ENCODE measurements at regions not wholly inside any gene's neighbourhood (a gene's known extent, or its start where the extent isn't known, plus 50 kb on each side); places are given as distances from the start of the nearest gene placed in this dataset.

DNA sequence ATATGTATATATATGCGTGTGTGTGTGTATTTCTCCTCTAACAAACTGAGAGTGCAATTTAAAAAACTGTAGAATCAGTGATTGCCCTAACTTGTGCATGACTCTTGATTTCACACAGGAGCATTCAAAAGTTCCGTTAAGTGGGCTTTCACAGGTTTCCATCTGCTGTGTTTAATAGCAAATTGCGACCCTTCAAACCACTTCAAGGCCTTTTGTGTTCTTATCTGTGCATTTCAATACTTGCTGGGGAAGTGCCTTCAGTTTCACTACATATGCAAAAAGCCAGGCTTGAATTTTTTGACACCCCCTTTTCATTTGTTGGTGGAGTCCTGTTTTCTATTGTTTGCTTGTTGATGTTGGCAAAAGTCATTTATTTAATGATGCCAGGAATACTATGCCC is 158.0 kb downstream of the TM9SF2 start:
- DNase-seq = peak; percentile 58

DNA sequence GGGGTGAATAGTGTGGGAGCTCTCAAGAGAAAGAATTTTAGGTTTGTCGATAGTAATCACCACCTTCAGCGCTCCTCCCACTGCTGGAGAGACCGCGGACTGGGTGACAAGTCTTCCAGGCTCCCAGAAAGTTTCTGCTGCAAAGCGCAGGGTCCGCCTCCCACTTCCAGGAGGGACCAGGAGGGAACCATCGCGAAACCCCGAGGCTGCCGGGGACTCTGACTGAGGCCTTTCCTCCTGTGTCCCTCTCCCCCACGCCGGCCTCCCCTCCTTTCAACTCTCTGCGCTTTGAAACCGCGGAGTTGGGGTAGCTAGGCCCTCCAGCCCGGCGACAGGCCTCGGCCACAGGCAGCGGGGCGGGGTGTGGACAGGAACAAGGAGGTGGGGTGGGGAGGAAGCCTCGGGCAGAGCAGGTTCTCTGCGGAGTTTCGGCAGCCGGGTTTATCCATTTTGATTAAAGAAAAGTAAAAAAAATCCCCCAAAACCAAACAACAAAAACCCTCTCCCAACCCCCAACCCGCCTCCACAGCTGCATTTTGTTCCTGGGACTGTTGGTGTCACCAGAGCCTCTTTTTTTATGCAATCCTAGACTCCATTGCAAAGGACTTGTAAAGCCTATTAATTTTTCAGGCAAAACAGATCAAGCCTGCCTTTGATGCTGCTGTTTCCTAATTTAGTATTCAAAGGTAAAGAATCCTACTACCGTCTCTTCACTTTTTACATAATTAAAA is 157.2 kb downstream of the TM9SF2 start:
- DNase-seq = peak; percentile 70

DNA sequence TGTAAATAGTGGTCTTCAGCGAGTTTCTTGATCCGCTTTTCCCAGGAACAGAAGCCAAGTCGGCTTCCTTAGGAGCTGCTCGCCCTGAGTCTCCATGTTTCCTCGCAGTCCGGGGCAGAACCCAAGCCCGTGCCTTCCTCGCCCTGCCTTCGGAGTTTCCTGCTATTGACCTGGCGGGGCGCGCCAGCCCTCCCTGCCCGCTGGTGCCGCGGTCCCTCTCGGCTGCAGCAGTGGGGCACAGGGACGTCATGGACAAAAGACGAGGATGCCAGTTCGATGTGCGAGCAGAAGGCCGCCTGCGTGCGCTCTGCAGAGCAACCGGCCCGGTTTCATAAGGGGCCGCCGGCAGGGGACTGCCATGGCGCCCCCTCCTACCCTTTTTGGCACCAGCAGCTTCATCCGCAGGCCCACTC is 156.6 kb downstream of the TM9SF2 start:
- no peak for DNase-seq

DNA sequence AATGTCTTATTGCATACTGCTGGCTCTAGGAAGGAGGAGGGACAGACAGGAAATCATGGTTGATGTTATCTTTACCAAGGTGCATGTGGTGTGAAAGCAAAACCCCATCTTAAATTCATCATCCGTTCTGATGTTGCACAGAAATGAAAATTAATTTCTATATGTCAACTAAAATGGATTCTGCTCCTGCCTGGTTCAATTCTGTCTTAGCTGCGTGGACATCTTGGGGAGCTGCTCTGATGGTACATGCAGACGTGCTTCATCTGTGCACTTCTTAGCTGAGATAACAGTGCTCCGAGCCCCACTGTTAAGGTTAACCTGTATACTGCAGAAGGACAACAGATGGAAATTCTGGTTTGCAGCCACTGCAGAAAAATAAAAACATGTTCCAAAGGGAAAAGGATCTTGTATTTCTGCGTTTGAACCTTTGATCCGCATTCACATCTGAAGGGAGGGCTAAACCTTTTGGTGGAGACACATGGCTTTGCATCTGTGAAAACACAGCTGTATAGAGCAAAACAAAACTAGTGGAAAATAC is 155.6 kb downstream of the TM9SF2 start:
- DNase-seq = no peak

DNA sequence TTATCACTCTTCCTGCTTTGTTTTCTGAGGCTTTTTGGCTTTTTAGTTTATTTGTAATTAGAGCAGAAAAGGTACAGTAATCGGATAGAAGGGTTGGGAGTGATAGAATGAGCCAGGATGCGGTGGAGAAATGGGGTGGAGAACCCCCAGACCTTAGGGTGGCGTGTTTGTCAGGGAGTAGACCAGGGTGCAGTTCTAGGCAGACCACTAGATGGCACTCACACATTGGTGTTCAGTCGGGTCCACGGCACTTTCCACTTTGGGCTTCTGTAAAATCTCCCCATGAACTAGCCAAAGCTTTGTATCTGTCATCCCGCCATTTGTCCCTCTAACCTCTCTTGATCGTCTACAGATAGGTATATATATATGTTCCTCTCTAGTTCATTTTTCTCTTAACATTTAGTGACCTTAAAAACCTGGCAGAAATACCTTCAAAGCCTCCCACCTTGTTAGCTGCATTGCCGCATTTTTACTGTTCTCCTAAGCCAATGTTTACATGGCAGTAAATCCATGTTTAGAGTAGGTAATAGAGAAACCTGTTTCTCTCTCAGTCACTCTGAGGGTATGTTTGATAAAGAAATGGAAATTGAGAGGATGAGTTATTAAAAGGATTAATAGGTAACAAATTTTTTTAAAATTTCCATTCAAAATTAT is 154.9 kb downstream of the TM9SF2 start:
- peak; percentile 78 for DNase-seq

DNA sequence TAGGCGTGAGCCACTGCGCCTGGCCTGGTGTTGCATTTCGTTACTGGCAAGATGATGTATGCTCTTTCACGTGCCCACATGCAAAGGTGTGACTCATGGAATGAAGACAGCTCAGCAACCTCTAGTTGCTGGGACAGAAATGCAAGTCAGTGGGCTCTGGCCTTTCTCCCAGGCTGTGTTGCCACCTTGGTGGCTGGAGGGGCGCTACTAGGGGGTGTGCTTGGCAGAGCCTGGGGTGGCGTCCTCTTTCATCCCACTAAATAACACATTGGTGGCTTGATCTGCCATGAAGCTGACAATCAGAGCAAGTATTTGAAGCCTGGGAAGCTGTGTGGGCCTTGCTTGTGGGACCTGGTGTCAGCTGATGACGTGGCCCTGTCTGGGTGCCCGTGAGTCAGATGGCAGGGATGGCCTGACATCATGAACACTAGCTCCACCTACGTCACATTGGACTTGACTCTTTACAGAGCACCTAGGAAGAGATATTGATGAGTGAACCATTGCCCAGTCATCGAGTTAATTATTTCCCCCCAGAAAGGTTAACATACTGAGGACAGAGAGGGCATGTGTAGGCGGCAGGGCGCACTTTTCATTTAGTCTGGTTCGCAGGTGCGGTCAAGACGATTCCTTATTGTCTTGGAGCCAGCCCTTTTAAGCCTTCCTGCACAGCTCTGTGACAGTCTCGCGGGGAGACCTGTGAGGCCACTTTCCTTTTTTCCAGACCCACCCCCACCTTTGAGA is 154.2 kb downstream of the TM9SF2 start:
- no peak for DNase-seq

DNA sequence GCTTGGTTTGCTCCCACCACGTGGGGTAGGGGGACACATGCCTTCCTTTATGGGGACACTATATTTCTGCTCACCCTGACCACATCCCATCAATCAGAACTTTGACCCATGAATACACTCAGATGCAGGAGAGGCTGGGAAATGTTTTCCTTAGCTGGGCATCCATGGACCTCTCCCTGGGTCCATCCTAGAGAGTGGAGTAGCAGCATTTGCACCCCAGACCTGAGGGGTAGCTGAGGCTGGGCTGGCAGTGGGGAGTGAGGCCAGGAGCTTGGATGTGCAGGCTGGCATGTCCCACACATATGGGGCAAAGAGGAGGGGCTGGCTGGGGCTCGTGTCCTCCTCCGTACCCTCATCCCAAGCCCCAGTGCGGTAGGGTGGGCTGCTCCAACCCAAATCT is 152.8 kb downstream of the TM9SF2 start:
- DNase-seq = no peak

DNA sequence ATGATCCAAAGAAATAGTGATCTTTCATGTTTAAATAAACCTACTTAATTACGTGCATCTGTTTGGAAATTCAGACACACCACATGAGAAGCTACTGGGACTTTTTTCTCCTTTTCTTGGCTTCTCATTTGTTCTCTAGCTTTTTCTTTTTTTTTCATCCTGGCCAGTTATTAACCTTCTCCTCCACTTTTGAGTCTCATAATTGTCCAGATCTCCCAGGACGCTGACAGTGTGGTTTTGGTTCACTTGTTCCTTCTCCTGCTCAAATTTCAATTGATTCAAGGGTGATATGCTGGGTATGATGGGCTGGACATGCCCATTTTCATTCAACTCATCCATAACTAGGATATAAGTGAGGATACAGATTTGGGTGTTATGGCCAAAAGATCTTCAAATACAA is 152.3 kb downstream of the TM9SF2 start:
- DNase-seq = no peak

DNA sequence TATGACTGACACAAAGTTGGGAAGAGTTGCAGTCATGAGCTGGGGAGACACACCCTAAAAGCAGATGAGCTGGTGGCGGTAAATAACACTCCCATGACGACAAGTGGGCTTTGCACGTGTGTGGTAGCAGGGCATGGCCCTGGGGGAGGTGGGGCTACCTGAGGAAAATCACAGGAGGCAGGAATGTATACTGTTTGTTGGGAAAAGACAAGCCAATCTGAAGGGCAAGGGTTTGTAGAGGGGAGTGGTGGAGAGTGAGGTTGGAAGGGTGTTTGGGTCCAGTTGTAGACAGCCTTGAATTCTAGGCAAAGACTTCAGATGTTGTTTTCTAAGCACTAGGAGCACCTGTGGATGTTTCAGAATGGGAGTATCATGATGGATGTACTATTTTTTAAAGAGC is 151.6 kb downstream of the TM9SF2 start:
- no peak for DNase-seq

DNA sequence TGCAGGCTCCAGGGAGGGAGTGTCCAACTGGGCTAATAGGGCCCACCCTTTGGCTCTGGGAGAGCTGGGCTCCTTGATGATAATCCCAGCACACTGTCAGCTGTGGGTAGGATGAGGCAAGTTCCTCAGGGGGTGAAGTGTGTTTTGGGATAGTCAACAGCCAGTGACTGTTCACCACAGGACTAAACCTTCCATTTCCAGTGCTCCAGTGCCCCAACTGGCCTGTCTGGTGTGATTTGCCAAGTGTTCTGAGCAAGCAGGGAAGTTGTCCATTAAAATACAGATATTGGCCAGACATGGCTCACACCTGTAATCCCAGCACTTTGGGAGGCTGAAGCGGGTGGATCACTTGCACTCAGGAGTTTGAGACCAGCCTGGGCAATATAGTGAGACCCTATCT is 150.9 kb downstream of the TM9SF2 start:
- no peak for DNase-seq

DNA sequence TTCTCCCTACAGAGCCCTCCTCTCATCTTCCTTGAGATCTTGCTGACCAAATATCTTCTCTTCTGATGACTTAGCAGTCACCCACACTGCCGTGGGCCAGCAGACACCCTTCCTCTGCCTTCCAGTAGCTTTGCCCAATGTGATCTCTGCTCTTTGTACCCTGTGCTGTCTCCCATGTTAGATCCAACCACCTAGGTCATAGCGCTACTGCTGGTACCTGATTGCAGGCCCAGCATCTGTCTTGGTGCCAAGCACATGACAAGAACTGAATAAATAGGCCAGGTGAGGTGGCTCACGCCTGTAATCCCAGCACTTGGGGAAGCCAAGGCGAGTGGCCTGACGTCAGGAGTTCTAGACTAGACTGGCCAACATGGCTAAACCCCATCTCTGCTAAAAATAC is 149.7 kb downstream of the TM9SF2 start:
- no peak for DNase-seq

DNA sequence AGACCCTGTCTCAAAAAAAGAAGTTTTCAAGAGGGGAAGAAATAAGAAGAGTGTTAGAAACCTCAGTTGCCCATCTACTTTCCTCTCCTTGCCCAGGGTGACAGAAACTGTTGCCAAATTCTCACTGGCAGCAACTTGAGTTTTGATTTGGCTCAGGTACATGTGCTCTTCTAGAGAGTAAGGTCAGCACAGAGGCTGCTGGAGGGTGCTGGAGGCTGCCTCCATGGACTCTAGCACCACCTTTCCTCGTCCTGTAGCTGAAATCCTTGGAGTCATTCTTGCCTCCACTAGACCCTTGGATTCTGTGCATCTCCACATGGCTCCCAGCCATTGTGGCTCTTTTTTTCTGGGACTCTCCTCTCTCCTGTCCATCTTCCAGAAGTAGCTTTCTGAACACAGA is 149.1 kb downstream of the TM9SF2 start:
- DNase-seq = no peak

DNA sequence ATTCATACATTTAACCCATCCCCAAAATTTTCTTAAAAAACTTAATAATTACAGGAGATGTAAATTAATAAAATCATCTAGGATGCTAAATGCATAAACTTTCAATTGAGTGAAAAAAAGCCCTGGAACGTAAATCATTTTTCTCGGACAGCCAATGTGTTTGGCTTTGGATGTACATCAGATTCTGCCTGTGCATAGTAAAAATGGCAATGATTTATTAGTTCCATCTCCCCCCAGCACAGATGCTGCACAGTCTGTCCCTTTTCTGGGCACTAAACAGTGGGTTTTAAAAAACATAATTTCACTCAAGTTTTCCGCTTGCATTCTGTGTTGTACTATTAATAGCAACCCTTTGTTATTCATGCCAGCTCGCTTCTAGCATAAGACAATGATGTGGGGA is 147.7 kb downstream of the TM9SF2 start:
- no peak for DNase-seq

DNA sequence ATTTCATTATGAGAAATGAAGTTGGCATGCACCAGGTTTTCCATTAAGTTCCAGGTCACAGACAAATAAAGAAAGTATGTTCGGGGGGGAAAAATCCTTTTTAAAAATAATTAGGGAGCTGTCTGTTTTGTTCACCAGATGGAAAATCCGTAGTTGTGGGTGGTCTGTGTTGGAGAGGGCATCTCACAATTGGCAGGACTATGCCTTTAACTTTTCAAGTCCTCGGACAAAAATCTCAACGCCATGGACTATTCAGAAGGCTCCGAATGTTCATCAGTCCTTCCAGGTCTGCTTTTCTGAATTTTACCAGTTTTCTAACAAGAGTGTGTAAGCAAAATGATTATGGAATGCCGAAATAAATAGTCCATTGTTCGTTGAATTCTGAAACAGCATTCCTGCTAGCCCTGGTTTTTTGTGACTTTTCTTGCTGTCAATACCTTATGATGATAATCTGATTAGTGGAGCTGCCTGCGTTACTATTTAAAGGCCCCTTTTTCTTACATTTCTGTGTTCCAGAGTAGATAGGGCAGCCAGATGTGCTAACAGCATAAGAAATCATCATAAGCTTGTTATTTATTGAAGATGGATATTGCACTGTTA is 146.9 kb downstream of the TM9SF2 start:
- no peak for DNase-seq

DNA sequence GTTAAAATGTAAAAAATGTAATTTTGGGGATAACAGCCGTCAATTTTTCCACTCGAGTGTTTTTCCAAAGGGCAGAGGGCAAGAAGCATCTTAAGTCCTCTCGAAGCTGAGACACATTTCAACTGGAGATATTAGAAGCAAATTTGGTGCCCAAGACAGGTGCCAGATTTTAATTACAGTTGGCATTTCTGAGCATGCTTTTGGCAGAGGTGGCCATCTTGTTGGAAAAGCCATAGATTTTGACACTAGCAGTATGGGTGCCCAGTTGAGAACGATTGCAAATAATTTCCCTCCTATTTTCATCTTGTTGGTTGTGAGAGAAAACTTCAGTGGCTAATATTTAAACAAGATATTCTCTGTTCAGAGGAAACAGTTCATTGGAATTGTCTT is 146.3 kb downstream of the TM9SF2 start:
- DNase-seq = no peak

DNA sequence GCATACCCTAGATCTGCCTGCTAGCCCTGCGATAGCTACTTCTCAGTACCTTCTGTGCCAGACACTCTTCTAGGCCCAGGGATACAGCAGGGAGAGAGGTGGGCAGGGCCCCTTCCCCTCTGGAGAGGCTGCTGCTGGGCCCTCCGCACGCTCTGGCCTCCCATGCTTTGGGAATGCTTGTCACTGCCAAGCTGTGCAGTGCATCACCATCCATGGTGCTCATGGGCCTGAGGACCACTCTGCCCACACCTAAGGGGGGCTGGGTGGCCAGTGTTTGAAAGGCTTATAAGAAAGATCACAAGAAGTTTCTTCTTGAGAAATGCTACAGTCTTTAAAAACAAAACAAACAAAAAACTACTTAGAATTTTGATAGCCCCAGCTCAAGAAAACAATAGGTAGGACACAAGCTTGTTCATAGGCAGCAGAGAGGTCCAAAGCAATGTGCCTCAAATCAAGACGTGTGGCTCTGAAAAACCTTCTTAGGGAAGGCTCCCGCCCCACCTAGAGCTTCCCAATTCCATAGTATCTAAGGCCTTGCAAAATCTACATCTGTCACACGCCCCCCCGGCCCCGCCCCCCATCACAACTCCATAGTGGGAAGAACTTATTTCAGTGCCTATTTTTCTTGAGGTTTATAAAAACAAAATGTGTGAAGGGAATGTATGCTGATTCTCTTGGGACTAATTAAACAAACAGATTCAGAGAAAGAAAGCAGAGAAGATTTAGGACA is 145.8 kb downstream of the TM9SF2 start:
- no peak for DNase-seq

DNA sequence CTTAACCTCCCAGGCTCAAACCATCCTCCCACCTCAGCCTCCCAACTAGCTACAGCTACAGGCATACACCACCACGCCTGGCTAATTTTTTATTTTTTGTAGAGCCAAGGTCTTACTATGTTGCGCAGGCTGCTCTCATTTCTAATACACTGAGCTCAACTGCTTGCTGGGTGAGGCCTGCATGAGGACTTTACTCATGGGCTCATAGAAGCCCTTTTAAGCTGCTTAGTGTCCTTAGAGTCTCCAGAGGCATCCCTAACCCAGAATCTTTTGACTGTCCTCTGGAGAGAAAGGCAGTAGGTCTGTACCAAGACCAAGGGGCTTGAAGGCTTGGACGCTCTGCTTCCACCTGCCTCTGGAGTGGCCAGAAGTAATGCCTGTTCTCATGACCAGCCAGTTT is 141.6 kb downstream of the TM9SF2 start:
- DNase-seq = no peak

DNA sequence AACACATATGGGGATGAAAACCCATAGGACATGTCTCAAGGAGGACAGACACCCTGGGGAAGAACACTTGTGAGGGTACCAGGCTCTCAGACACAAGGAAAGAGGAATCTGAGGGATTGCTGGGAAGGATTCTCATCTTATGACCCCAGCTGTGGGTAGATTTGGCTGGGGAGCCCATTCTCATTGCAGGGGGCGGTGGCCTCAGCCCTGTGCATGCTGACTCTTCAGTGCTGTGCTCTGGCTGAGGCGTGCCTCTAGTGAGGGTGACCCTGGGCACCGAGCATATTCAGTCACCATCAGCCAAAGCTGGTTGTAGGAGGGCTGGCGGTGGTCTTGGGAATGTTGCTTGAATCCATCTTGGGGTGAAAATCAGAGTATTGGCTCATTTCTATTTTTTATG is 140.7 kb downstream of the TM9SF2 start:
- DNase-seq = no peak

DNA sequence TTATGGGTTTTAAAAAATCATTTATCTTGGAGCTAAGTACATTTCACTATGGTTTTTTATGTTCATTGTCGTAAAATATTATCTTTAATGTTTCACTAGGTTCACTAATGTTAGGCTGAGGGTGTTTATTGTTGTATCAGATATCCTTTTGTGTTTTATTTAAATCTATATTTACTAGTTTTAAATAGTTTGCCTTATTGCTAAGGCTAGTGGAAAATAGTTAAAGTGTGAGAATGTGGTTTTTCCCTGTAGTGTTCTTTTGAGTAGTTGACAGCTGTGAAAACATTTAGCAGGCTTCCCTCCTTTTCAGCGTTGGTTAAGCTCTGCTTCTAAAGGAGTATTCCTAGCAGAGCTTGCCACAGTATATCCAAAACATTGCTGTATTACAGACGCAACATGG is 139.0 kb downstream of the TM9SF2 start:
- no peak for DNase-seq

DNA sequence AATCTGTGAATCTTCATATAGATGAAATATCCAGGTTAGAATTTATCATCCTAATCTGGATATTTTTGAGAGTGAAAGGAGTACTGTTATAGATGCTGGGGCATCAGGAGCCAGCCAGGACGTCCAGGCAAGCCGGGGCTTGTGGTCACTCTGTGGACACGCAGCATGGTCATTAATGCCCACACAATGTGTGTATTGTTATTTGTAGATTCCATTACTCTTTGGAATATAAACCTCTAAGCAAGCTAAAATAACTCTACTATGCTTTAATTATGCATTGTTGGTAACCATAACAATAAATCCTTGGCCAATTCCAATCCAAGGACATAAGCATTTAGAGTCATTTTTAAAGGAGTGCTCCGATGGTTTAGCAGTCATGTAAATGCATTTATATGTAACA is 137.9 kb downstream of the TM9SF2 start:
- DNase-seq = no peak

DNA sequence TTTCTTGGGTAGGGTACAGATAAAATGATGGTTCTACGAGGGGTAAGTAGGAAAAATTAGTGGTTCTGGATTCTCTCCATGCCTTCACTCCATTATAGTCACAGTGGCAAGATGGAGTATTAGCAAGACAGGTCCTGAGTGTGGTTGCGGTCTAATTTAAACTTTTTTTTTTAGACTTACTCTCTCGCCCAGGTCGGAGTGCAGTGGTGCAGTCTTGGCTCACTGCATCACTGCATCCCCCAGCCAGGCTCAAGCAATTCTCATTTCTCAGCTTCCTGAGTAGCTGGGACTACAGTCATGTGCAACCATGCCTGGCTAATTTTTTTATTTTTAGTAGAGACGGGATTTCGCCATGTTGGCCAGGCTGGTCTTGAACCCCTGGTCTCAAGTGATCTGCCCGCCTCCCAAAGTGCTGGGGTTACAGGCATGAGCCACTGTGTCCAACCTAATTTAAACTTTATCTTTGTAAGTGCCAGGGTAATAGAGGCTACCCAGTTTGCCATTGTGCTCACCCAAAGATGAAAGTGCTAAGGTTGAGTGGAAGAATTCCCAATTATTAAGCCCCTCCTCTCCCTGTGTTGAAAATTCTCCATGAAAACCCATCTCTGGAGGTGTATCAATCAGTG is 135.6 kb downstream of the TM9SF2 start:
- DNase-seq = no peak

DNA sequence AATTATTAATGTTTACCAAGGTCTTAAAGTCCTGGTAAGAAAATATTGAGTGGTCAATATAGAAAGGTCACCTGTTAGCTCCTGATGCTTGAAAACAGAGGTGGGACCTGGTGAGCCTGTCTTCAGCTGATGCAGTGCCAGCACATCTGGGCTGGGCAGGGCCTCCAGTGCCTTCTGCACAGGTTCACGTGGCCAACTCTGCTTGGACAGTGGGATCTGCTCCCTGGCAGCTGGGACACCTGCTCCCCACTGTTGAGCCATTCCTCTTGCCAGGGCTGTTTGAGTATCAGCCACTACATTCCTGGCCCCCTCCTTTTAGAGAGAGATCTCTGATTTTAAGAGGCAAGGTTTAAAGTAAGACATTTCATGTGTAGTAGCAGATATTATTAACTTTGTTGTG is 135.0 kb downstream of the TM9SF2 start:
- no peak for DNase-seq
